Adipose tissue (tissue), 3 donors: ENCODE measurements at regions not wholly inside any gene's neighbourhood (a gene's known extent, or its start where the extent isn't known, plus 50 kb on each side); places are given as distances from the start of the nearest gene placed in this dataset.
"Not testable (repeated sequence)": the region's sequence is repeated elsewhere in the genome, so short reads cannot be mapped to it uniquely, and the experiment has no call there.

Experiments used
- H3K27ac ChIP-seq: one replicate; pipeline ENCODE4 v1.5.1; 2013; ENCODE audit warnings: low read depth, low read length
- WGBS, 3 donors: extraction: QIAGEN DNeasy Blood & Tissue Kit; methylation state at CpG; one replicate each; pipeline ENCODE4 v1.1.7; 2013; 5-methylcytosine and 5-hydroxymethylcytosine counted together
- donor health status: healthy with polysubstance abuse.
- donor health status: Bipolar disorder and iron deficiency.
- donor health status: healthy.

- 72 to 82% (median 77%) methylated on average over 8 of the region's 8 CpGs for WGBS, 3 donors
- not testable (repeated sequence) for H3K27ac ChIP-seq
Observed at GRCh38 chr13:109265438-109265742, 521.0 kb downstream of the IRS2 start.

- not testable (repeated sequence) for H3K27ac ChIP-seq
- 66 to 76% (median 76%) methylated on average over 12 to 13 of the region's 14 CpGs for WGBS, 3 donors
Observed at GRCh38 chr13:109264603-109265437, 521.6 kb downstream of the IRS2 start.

GRCh38 chr13:109257761-109258157 is 528.6 kb downstream of the IRS2 start:
- WGBS, 3 donors = 88 to 92% (median 88%) methylated on average over 6 of the region's 6 CpGs
- not testable (repeated sequence) for H3K27ac ChIP-seq
